Activated CD4-positive, alpha-beta T cell treated with anti-CD3 and anti-CD28 coated beads, Interleukin-2, amount 10 ng/mL, durations not matched to agents 24 days and 14 days (primary cell): ENCODE measurements at regions not wholly inside any gene's neighbourhood (a gene's known extent, or its start where the extent isn't known, plus 50 kb on each side); places are given as distances from the start of the nearest gene placed in this dataset.
"Not testable (repeated sequence)": the region's sequence is repeated elsewhere in the genome, so short reads cannot be mapped to it uniquely, and the experiment has no call there.

Experiments used
- DNase-seq: peaks from one replicate; pipeline ENCODE4 v3.0.0; 2022
- H3K27ac Mint-ChIP-seq: one replicate; pipeline ENCODE4 v1.8.0; 2022; ENCODE audit warnings: mild to moderate bottlenecking, mixed read lengths
- H3K27me3 Mint-ChIP-seq: one replicate; pipeline ENCODE4 v1.8.0; 2022; ENCODE audit warnings: mixed read lengths
- H3K36me3 Mint-ChIP-seq: one replicate; pipeline ENCODE4 v1.8.0; 2022; ENCODE audit warnings: low read depth, mild to moderate bottlenecking, mixed read lengths
- H3K4me1 Mint-ChIP-seq: one replicate; pipeline ENCODE4 v1.8.0; 2021; ENCODE audit warnings: mixed read lengths
- H3K4me3 Mint-ChIP-seq: one replicate; pipeline ENCODE4 v1.8.0; 2022; ENCODE audit warnings: mild to moderate bottlenecking, moderate library complexity, mixed read lengths
- H3K9me3 Mint-ChIP-seq: one replicate; pipeline ENCODE4 v1.8.0; 2021; ENCODE audit warnings: mixed read lengths
- intact Hi-C: fragments of 100-400 bp; cut with micrococcal nuclease; formaldehyde crosslinking; loops from one replicate; pipeline ENCODE4 v1.15.1; 2023

DNA sequence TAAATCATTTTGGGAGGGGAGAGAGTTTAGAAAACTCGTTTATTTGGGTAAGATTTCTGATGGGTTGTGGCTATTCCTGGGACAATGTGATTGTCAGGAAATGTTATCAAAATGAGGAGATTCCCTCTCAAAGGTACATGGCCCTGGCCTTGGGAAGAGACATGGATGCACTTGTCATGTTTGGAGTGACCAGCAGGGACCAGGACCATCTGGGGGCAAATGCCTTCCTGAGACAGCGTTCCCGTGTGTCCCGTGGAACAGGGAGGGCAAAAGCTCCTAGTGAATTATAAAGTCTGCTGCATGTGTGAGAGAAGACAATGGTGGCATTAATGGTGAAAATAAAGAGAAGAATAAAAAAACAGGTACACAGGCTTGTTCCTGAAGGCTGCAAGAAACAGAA, 317.3 kb downstream of the ZNF536 start:
- Mint-ChIP-seq H3K9me3 (no peaks in the 10 kb centered on the region), H3K36me3 (no peaks in the 10 kb centered on the region), H3K27ac (no peak overlapping the region), H3K27me3 (peaks cover 51% of the 10 kb centered on the region), H3K4me3 (no peak overlapping the region), H3K4me1 (peaks cover 2% of the 10 kb centered on the region)
- no peak for DNase-seq
- intact Hi-C loops = no loop called here

DNA sequence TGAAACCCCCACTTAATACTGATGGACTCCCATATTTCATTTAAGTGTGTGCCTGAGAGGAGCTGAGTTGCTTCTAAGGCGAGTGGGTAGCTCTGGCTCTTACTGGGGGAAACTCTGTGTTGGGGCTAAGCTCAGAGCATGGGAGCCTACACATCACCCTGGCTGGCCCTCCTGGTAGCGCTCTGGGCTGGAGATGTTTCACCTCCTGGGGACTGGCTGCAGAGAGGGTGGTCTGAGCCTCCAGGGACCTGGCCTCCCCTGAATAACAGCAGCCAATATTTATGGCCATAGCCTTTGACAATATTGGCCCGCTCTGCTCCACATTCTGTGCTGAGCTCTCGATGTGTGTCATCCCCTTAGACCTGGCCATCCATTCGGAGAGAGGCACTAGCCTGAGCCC, 316.5 kb downstream of the ZNF536 start:
- Mint-ChIP-seq H3K36me3 (no peaks in the 10 kb centered on the region), H3K4me1 (peaks cover 2% of the 10 kb centered on the region), H3K27ac (no peak overlapping the region), H3K9me3 (no peaks in the 10 kb centered on the region), H3K27me3 (peaks cover 47% of the 10 kb centered on the region), H3K4me3 (no peak overlapping the region)
- intact Hi-C loops = no loop called here
- no peak for DNase-seq

DNA sequence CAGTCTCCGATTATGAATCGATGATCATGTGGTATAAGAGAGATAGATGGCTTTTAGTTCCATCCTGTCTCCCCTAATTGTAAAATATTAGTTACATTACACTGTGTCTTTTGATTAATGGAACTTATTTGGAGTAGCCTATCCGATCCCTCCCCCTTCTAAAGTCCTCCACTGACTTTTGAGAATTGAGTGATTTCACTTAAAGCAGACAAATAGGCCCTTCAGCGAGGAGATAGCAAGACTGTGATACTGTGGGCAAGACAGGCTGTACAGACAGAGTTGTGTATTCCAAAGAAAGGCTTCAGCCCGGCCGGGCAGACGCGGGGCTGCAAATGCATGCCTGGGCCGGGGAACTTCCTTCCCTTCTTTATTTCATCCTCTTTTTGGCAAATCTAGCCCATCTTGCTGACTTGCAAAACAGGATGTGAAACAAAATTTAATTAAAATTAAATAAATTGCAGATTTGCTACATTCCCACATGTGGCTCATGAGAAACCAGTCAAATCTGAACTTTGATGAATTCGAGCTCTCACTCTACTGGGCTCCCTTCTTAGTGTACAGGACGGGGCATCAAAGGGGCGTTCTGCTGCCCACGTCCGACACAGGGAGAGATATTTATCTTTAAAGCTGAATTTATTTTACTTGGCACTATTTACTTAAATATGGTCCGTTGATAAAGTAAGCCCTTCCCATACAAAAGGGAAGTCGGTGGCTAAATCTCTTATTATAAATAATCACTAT, 314.8 kb downstream of the ZNF536 start:
- Mint-ChIP-seq H3K9me3 (no peaks in the 10 kb centered on the region), H3K4me3 (no peak overlapping the region), H3K27ac (no peak overlapping the region), H3K36me3 (no peaks in the 10 kb centered on the region), H3K4me1 (peaks cover 2% of the 10 kb centered on the region), H3K27me3 (peaks cover 37% of the 10 kb centered on the region)
- intact Hi-C loops = no loop called here
- DNase-seq = no peak

GRCh38 chr19:30686176-30686820, 314.1 kb downstream of the ZNF536 start:
- H3K4me3 Mint-ChIP-seq = no peak overlapping the region
- intact Hi-C loops = no loop called here

DNA sequence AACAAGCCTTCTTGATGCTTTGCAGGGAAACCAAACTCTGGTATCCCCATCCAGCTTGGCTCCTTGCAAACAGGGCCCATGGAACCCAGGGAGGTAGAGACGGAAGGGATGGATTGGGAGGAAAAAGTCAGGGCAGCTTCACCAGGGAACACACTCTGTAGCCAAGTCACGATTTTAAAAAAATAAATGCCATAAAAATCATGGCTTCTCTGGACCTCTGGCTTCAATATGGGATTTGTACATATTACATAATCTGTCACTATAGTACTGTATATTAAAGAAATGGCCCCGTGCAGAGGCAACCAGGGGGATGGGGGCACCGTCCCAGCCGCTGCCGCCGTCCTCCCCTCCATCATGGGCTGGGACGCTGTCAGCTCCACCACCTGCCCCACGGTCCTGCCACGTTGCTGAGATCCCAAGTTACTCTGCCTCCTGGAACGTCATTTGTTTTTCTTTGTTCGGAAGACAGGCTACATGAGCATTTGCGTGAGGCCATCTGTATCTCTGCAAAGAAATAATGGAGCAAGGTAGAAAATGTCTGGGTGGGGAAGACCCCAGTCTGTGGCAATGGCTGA, 313.3 kb downstream of the ZNF536 start:
- H3K27ac Mint-ChIP-seq = no peak overlapping the region
- DNase-seq = no peak
- no peak overlapping the region for H3K4me3 Mint-ChIP-seq
- peaks cover 22% of the 10 kb centered on the region for H3K27me3 Mint-ChIP-seq
- H3K4me1 Mint-ChIP-seq = no peaks in the 10 kb centered on the region
- no peaks in the 10 kb centered on the region for H3K9me3 Mint-ChIP-seq
- no peaks in the 10 kb centered on the region for H3K36me3 Mint-ChIP-seq
- intact Hi-C loops = no loop called here

More at GRCh38 chr19:30686176-30686820, 314.1 kb downstream of the ZNF536 start:
- peaks cover 30% of the 10 kb centered on the region for H3K27me3 Mint-ChIP-seq
- no peaks in the 10 kb centered on the region for H3K36me3 Mint-ChIP-seq
- H3K4me1 Mint-ChIP-seq = no peaks in the 10 kb centered on the region
- no peak for DNase-seq
- H3K9me3 Mint-ChIP-seq = no peaks in the 10 kb centered on the region
- H3K27ac Mint-ChIP-seq = no peak overlapping the region

- intact Hi-C loops = loop anchor here (5.0 kb wide), 1 partner anchor 668 kb away; no protein-coding TSS in a partner anchor
Measured at GRCh38 chr19:30684613-30685012, 312.4 kb downstream of the ZNF536 start.

GRCh38 chr19:30682999-30683536, 310.9 kb downstream of the ZNF536 start:
- Mint-ChIP-seq H3K4me3 (no peak overlapping the region), H3K27ac (no peak overlapping the region), H3K4me1 (no peaks in the 10 kb centered on the region), H3K27me3 (peaks cover 13% of the 10 kb centered on the region), H3K9me3 (no peaks in the 10 kb centered on the region), H3K36me3 (no peaks in the 10 kb centered on the region)
- peak; percentile 85 for DNase-seq
- intact Hi-C loops = loop anchor here (5.0 kb wide), 1 partner anchor 669 kb away; no protein-coding TSS in a partner anchor

More at GRCh38 chr19:30684613-30685012, 312.4 kb downstream of the ZNF536 start:
- peaks cover 19% of the 10 kb centered on the region for H3K27me3 Mint-ChIP-seq
- DNase-seq = no peak
- no peaks in the 10 kb centered on the region for H3K4me1 Mint-ChIP-seq
- H3K27ac Mint-ChIP-seq = no peak overlapping the region
- H3K4me3 Mint-ChIP-seq = no peak overlapping the region
- no peaks in the 10 kb centered on the region for H3K36me3 Mint-ChIP-seq
- H3K9me3 Mint-ChIP-seq = no peaks in the 10 kb centered on the region

GRCh38 chr19:30682146-30682998, 310.2 kb downstream of the ZNF536 start:
- no peak for DNase-seq
- Mint-ChIP-seq H3K4me1 (no peaks in the 10 kb centered on the region), H3K36me3 (no peaks in the 10 kb centered on the region), H3K27ac (no peak overlapping the region), H3K27me3 (peaks cover 12% of the 10 kb centered on the region), H3K9me3 (no peaks in the 10 kb centered on the region), H3K4me3 (no peak overlapping the region)
- intact Hi-C loops = loop anchor here (5.0 kb wide), 1 partner anchor 670 kb away; no protein-coding TSS in a partner anchor

- no peak overlapping the region for H3K27ac Mint-ChIP-seq
- peaks cover 4% of the 10 kb centered on the region for H3K27me3 Mint-ChIP-seq
- intact Hi-C loops = loop anchor here (5.0 kb wide), 1 partner anchor 671 kb away; no protein-coding TSS in a partner anchor
- no peak for DNase-seq
- no peaks in the 10 kb centered on the region for H3K9me3 Mint-ChIP-seq
- H3K36me3 Mint-ChIP-seq = no peaks in the 10 kb centered on the region
- H3K4me1 Mint-ChIP-seq = no peaks in the 10 kb centered on the region
- no peak overlapping the region for H3K4me3 Mint-ChIP-seq
Measured at GRCh38 chr19:30681162-30682100, 309.2 kb downstream of the ZNF536 start.

DNA sequence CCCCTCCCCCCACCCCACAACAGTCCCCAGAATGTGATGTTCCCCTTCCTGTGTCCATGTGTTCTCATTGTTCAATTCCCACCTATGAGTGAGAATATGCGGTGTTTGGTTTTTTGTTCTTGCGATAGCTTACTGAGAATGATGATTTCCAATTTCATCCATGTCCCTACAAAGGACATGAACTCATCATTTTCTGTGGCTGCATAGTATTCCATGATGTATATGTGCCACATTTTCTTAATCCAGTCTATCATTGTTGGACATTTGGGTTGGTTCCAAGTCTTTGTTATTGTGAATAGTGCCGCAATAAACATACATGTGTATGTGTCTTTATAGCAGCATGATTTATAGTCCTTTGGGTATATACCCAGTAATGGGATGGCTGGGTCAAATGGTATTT, 308.2 kb downstream of the ZNF536 start:
- not testable (repeated sequence) for DNase-seq, H3K4me1 Mint-ChIP-seq, H3K9me3 Mint-ChIP-seq, H3K4me3 Mint-ChIP-seq, H3K36me3 Mint-ChIP-seq, H3K27ac Mint-ChIP-seq, H3K27me3 Mint-ChIP-seq
- intact Hi-C loops = loop anchor here (5.0 kb wide), 1 partner anchor 672 kb away; no protein-coding TSS in a partner anchor

GRCh38 chr19:30679789-30680188, 307.6 kb downstream of the ZNF536 start:
- Mint-ChIP-seq H3K27me3 (peaks cover 4% of the 10 kb centered on the region), H3K27ac (no peak overlapping the region), H3K4me3 (no peak overlapping the region), H3K36me3 (no peaks in the 10 kb centered on the region), H3K9me3 (no peaks in the 10 kb centered on the region), H3K4me1 (no peaks in the 10 kb centered on the region)
- no peak for DNase-seq
- intact Hi-C loops = loop anchor here (5.0 kb wide), 1 partner anchor 673 kb away; no protein-coding TSS in a partner anchor

DNA sequence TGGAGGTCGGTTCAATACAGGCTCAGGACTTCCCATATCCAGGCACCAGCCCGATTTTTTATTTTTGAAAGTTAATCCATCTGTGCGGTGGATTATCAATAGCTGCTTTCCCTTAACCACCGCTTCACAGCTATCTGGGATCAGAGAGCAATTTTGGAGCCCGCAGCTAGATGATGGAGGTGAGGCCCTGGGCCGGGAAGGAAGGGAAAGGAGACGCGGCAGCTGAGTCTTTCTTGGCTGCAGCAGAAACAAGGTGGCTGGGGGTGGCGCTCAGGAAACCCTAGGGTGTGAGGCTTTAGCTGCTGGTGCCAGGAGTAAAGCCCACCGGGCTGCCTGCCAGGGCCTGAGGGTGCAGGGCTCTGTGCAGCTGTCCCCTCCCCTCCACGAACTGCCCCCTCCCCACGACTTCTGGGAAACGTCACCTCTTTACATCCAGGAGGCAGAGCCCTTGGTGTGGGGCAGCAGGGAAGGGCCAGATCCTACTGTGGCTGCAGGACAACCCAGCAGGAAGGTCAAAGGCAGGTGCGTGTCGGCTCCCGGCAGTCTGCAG, 307.0 kb downstream of the ZNF536 start:
- Mint-ChIP-seq H3K27me3 (peaks cover 4% of the 10 kb centered on the region), H3K4me3 (no peak overlapping the region), H3K27ac (no peak overlapping the region), H3K9me3 (no peaks in the 10 kb centered on the region), H3K4me1 (no peaks in the 10 kb centered on the region), H3K36me3 (no peaks in the 10 kb centered on the region)
- intact Hi-C loops = no loop called here
- no peak for DNase-seq
